Cardiac muscle cell (in vitro differentiated cells and primary cell): ENCODE measurements at regions not wholly inside any gene's neighbourhood (a gene's known extent, or its start where the extent isn't known, plus 50 kb on each side); places are given as distances from the start of the nearest gene placed in this dataset.
A peak's percentile ranks its signal among the peaks of the same experiment; 100 is the strongest.

Experiments used
- DNase-seq, 2 donors: peaks; one replicate each; pipeline versions ENCODE4 v3.0.0 to v3.0.0-alpha.2; 2010 to 2017; ENCODE audit warnings: low read depth in 1 of 2, low spot score in 1 of 2
- H3K27ac ChIP-seq: fragments of 200-600 bp; sonication (generic); 2 replicates; pipeline ENCODE4 v1.5.1; 2016
- H3K27me3 ChIP-seq: fragments of 200-600 bp; sonication (generic); 2 replicates; pipeline ENCODE4 v1.6.0; 2016; ENCODE audit warnings: control low read depth
- H3K36me3 ChIP-seq: fragments of 200-600 bp; sonication (generic); 2 replicates; pipeline ENCODE4 v1.5.1; 2016; ENCODE audit warnings: control low read depth
- H3K4me1 ChIP-seq: fragments of 200-600 bp; sonication (generic); 2 replicates; pipeline ENCODE4 v1.8.1; 2017; ENCODE audit warnings: low read depth, mild to moderate bottlenecking, mixed run types
- H3K4me3 ChIP-seq: fragments of 200-600 bp; sonication (generic); 2 replicates; pipeline ENCODE4 v1.5.1; 2016; ENCODE audit warnings: mild to moderate bottlenecking
- H3K9me3 ChIP-seq: fragments of 200-600 bp; sonication (generic); 2 replicates; pipeline ENCODE4 v1.5.1; 2017; ENCODE audit warnings: low read depth, mild to moderate bottlenecking, control low read depth
- CTCF ChIP-seq: IDR thresholded peaks from 2 replicates; pipeline ENCODE4 v1.5.1; 2012; ENCODE audit warnings: low read depth, mild to moderate bottlenecking, low read length

- no peak for TF ChIP-seq CTCF
- peak in 1 of 2 donors; percentile 35 for DNase-seq
- H3K4me1 ChIP-seq: peaks cover 13% of the 10 kb centered on the region
- no peaks in the 10 kb centered on the region for H3K9me3 ChIP-seq
- no peaks in the 10 kb centered on the region for H3K36me3 ChIP-seq
- no peak overlapping the region for H3K27ac ChIP-seq
- H3K27me3 ChIP-seq: no peaks in the 10 kb centered on the region
- no peak overlapping the region for H3K4me3 ChIP-seq
These were observed 367.2 kb downstream of the EPM2A start for GRCh38 chr6:145368075-145368474.

GRCh38 chr6:145370559-145370958 lies 364.8 kb downstream of the EPM2A start:
- Histone ChIP-seq H3K4me1 (peaks cover 19% of the 10 kb centered on the region), H3K4me3 (no peak overlapping the region), H3K36me3 (no peaks in the 10 kb centered on the region), H3K9me3 (no peaks in the 10 kb centered on the region), H3K27ac (no peak overlapping the region), H3K27me3 (no peaks in the 10 kb centered on the region)
- no peak for DNase-seq
- no peak for TF ChIP-seq CTCF

- Histone ChIP-seq H3K4me1 (peaks cover 19% of the 10 kb centered on the region), H3K27me3 (no peaks in the 10 kb centered on the region), H3K9me3 (no peaks in the 10 kb centered on the region), H3K4me3 (no peak overlapping the region), H3K36me3 (no peaks in the 10 kb centered on the region), H3K27ac (peak overlapping the region; percentile 96)
- no peak for TF ChIP-seq CTCF
- peak; percentile 87 to 93 for DNase-seq
These were observed 362.6 kb downstream of the EPM2A start for GRCh38 chr6:145372671-145373151.

GRCh38 chr6:145373826-145374225 lies 361.5 kb downstream of the EPM2A start:
- TF ChIP-seq CTCF: no peak
- no peaks in the 10 kb centered on the region for H3K9me3 ChIP-seq
- no peaks in the 10 kb centered on the region for H3K27me3 ChIP-seq
- no peaks in the 10 kb centered on the region for H3K36me3 ChIP-seq
- peak overlapping the region; percentile 96 for H3K27ac ChIP-seq
- no peak overlapping the region for H3K4me3 ChIP-seq
- peaks cover 19% of the 10 kb centered on the region for H3K4me1 ChIP-seq
- no peak for DNase-seq

- DNase-seq: no peak
- no peaks in the 10 kb centered on the region for H3K27me3 ChIP-seq
- H3K4me3 ChIP-seq: no peak overlapping the region
- TF ChIP-seq CTCF: no peak
- H3K36me3 ChIP-seq: no peaks in the 10 kb centered on the region
- H3K27ac ChIP-seq: no peak overlapping the region
- H3K4me1 ChIP-seq: peaks cover 19% of the 10 kb centered on the region
- H3K9me3 ChIP-seq: no peaks in the 10 kb centered on the region
These were observed 360.8 kb downstream of the EPM2A start for GRCh38 chr6:145374570-145374969.

- Histone ChIP-seq H3K36me3 (no peaks in the 10 kb centered on the region), H3K9me3 (no peaks in the 10 kb centered on the region), H3K4me1 (peaks cover 19% of the 10 kb centered on the region), H3K27me3 (no peaks in the 10 kb centered on the region), H3K27ac (peak overlapping the region; percentile 33), H3K4me3 (no peak overlapping the region)
- no peak for DNase-seq
- TF ChIP-seq CTCF: no peak
These were observed 359.8 kb downstream of the EPM2A start for GRCh38 chr6:145375502-145375901.
